IMR-90 (cell line): ENCODE measurements at regions not wholly inside any gene's neighbourhood (a gene's known extent, or its start where the extent isn't known, plus 50 kb on each side); places are given as distances from the start of the nearest gene placed in this dataset.

Experiments used
- ATAC-seq: fragments of 200-7000 bp; cut with Tn5 transposase; 2 replicates; pipeline ENCODE4 v1.9.1; 2020; ENCODE audit warnings: low read depth, mild to moderate bottlenecking, moderate library complexity
- BruUV-seq: library from RNA; stranded (reverse); fragments of 400-500 nt; replicated peaks from 2 replicates; lab custom pipeline; 2021; lab: Mats Ljungman, UMichigan
- CTCF ChIA-PET: fragments of 300-600 bp; formaldehyde crosslinking; extraction: SDS; loops from one replicate; lab custom pipeline; 2021; ENCODE audit warnings: antibody characterized with exemption; lab: Yijun Ruan, JAX
- POLR2A ChIA-PET: fragments of 300-600 bp; sonication (Branson Sonifier 250); formaldehyde crosslinking; loops from one replicate; lab custom pipeline; 2022; ENCODE audit warnings: antibody characterized with exemption; ENCODE audit not compliant: unreplicated experiment; lab: Charles Lee
- DNase-seq: peaks from one replicate; pipeline ENCODE4 v3.0.0; 2013
- H2AFZ ChIP-seq: replicated peaks from 2 replicates; pipeline ENCODE3; 2013; ENCODE audit warnings: low read length, mild to moderate bottlenecking; ENCODE audit not compliant: poor library complexity
- H2AK5ac ChIP-seq: 2 replicates; pipeline ENCODE4 v1.6.1; 2013; ENCODE audit warnings: low read depth, low read length, inconsistent platforms
- H2AK9ac ChIP-seq: replicated peaks from 2 replicates; pipeline ENCODE3; 2013; ENCODE audit warnings: mild to moderate bottlenecking, low read depth, low read length, moderate library complexity; ENCODE audit not compliant: poor library complexity
- H2BK120ac ChIP-seq: 2 replicates; pipeline ENCODE4 v1.6.1; 2013; ENCODE audit warnings: low read depth, low read length, inconsistent platforms
- H2BK15ac ChIP-seq: 3 replicates; pipeline ENCODE4 v1.6.1; 2013; ENCODE audit warnings: low read depth, low read length, inconsistent platforms
- H2BK20ac ChIP-seq: 2 replicates; pipeline ENCODE4 v1.6.1; 2013; ENCODE audit warnings: low read depth, mild to moderate bottlenecking, inconsistent platforms, low read length, moderate library complexity
- H2BK5ac ChIP-seq: 2 replicates; pipeline ENCODE4 v1.6.1; 2013; ENCODE audit warnings: mild to moderate bottlenecking, low read depth, low read length, inconsistent platforms; ENCODE audit not compliant: poor library complexity, severe bottlenecking
- H3K14ac ChIP-seq: replicated peaks from 2 replicates; pipeline ENCODE4 v1.6.1; 2013; ENCODE audit warnings: low read depth, low read length, inconsistent platforms
- H3K18ac ChIP-seq: 2 replicates; pipeline ENCODE4 v1.6.1; 2013; ENCODE audit warnings: low read depth, low read length, control low read depth
- H3K23ac ChIP-seq: 2 replicates; pipeline ENCODE4 v1.6.1; 2013; ENCODE audit warnings: low read depth, low read length, inconsistent platforms
- H3K27ac ChIP-seq: 2 replicates; pipeline ENCODE4 v1.5.1; 2013; ENCODE audit warnings: mild to moderate bottlenecking, control low read depth, low read length; ENCODE audit not compliant: insufficient read depth
- H3K27me3 ChIP-seq: 2 replicates; pipeline ENCODE4 v1.6.1; 2013; ENCODE audit warnings: low read length; ENCODE audit not compliant: control insufficient read depth, insufficient read depth
- H3K36me3 ChIP-seq: 2 replicates; pipeline ENCODE4 v1.6.1; 2013; ENCODE audit warnings: low read length, mixed read lengths; ENCODE audit not compliant: control insufficient read depth, insufficient read depth
- H3K4ac ChIP-seq: 2 replicates; pipeline ENCODE4 v1.6.1; 2013; ENCODE audit warnings: low read depth, low read length, inconsistent platforms
- H3K4me1 ChIP-seq: 2 replicates; pipeline ENCODE4 v1.6.1; 2013; ENCODE audit warnings: low read length, mixed read lengths; ENCODE audit not compliant: control insufficient read depth, insufficient read depth
- H3K4me2 ChIP-seq: 2 replicates; pipeline ENCODE4 v1.6.1; 2013; ENCODE audit warnings: low read depth, mild to moderate bottlenecking, control low read depth, low read length, moderate library complexity
- H3K4me3 ChIP-seq: 2 replicates; pipeline ENCODE4 v1.5.1; 2013; ENCODE audit warnings: low read depth, mild to moderate bottlenecking, control low read depth, low read length, moderate library complexity; ENCODE audit not compliant: insufficient read depth
- H3K56ac ChIP-seq: 2 replicates; pipeline ENCODE4 v1.6.1; 2013; ENCODE audit warnings: low read length, inconsistent platforms; ENCODE audit not compliant: insufficient read depth; ENCODE audit errors: extremely low read depth
- H3K79me1 ChIP-seq, 2 experiments: 2 replicates each; pipeline ENCODE4 v1.6.1; 2013; ENCODE audit warnings: low read length in 2 of 2, inconsistent platforms in 1 of 2, low read depth in 1 of 2
- H3K9ac ChIP-seq: 2 replicates; pipeline ENCODE4 v1.6.1; 2013; ENCODE audit warnings: low read depth, low read length, control low read depth
- H3K9me1 ChIP-seq: 2 replicates; pipeline ENCODE4 v1.6.1; 2013; ENCODE audit warnings: low read length, inconsistent platforms; ENCODE audit not compliant: insufficient read depth
- H3K9me3 ChIP-seq: 2 replicates; pipeline ENCODE4 v1.6.1; 2013; ENCODE audit warnings: low read length; ENCODE audit not compliant: control insufficient read depth, insufficient read depth
- H4K20me1 ChIP-seq: 2 replicates; pipeline ENCODE4 v1.6.1; 2013; ENCODE audit warnings: low read length, inconsistent platforms; ENCODE audit not compliant: insufficient read depth
- H4K5ac ChIP-seq: 2 replicates; pipeline ENCODE4 v1.6.1; 2013; ENCODE audit warnings: mild to moderate bottlenecking, low read depth, low read length, control low read depth
- H4K8ac ChIP-seq, 2 experiments: 2 replicates each; pipeline ENCODE4 v1.6.1; 2013; ENCODE audit warnings: low read depth in 2 of 2, low read length in 2 of 2, control low read depth in 1 of 2, inconsistent platforms in 1 of 2
- H4K91ac ChIP-seq: 2 replicates; pipeline ENCODE4 v1.6.1; 2013; ENCODE audit warnings: low read depth, low read length, inconsistent platforms; ENCODE audit not compliant: insufficient read depth
- BHLHE40 ChIP-seq: fragments of 150-350 bp; IDR thresholded peaks from 2 replicates; pipeline ENCODE4 v1.6.1; 2016; ENCODE audit warnings: mild to moderate bottlenecking, low read depth, low read length
- CEBPB ChIP-seq: IDR thresholded peaks from 2 replicates; pipeline ENCODE4 v1.6.1; 2012; ENCODE audit warnings: low read depth, low read length, improper control_type of control experiment
- CHD1 ChIP-seq: IDR thresholded peaks from 2 replicates; pipeline ENCODE4 v1.6.1; 2012; ENCODE audit warnings: low read depth, low read length, improper control_type of control experiment
- ELK1 ChIP-seq: fragments of 150-350 bp; IDR thresholded peaks from 2 replicates; pipeline ENCODE4 v1.6.1; 2016; ENCODE audit warnings: low read depth, mild to moderate bottlenecking, low read length, moderate library complexity, borderline replicate concordance
- FOS ChIP-seq: fragments of 150-350 bp; IDR thresholded peaks from 2 replicates; pipeline ENCODE4 v1.6.1; 2016; ENCODE audit warnings: low read depth, low read length
- MAFK ChIP-seq: IDR thresholded peaks from 2 replicates; pipeline ENCODE4 v1.6.1; 2012; ENCODE audit warnings: low read depth, low read length, improper control_type of control experiment
- MAZ ChIP-seq: IDR thresholded peaks from 2 replicates; pipeline ENCODE4 v1.6.1; 2012; ENCODE audit warnings: low read depth, mild to moderate bottlenecking, low read length, improper control_type of control experiment, moderate library complexity, borderline replicate concordance
- MXI1 ChIP-seq: IDR thresholded peaks from 2 replicates; pipeline ENCODE4 v1.6.1; 2012; ENCODE audit warnings: low read depth, mild to moderate bottlenecking, low read length, moderate library complexity, borderline replicate concordance
- NFE2L2 ChIP-seq: fragments of 150-350 bp; IDR thresholded peaks from 2 replicates; pipeline ENCODE4 v1.6.1; 2016; ENCODE audit warnings: low read depth, mild to moderate bottlenecking, low read length
- POLR2A ChIP-seq: IDR thresholded peaks from 2 replicates; pipeline ENCODE4 v1.6.1; 2012; ENCODE audit warnings: mild to moderate bottlenecking, low read depth, low read length
- RAD21 ChIP-seq: IDR thresholded peaks from 2 replicates; pipeline ENCODE4 v1.6.1; 2012; ENCODE audit warnings: low read length, improper control_type of control experiment
- RCOR1 ChIP-seq: IDR thresholded peaks from 2 replicates; pipeline ENCODE4 v1.6.1; 2012; ENCODE audit warnings: mild to moderate bottlenecking, low read length, improper control_type of control experiment; ENCODE audit not compliant: insufficient replicate concordance
- RFX5 ChIP-seq: IDR thresholded peaks from 2 replicates; pipeline ENCODE4 v1.8.0; 2012; ENCODE audit warnings: low read depth, mild to moderate bottlenecking, low read length, moderate library complexity
- SMC3 ChIP-seq: fragments of 150-350 bp; IDR thresholded peaks from 2 replicates; pipeline ENCODE4 v1.6.1; 2016; ENCODE audit warnings: low read depth, mild to moderate bottlenecking, antibody characterized with exemption, low read length, moderate library complexity
- WGBS, 2 experiments: methylation state at CpG; one replicate each; pipeline versions ENCODE4 v1.1.5 to v1.1.7; 2013; ENCODE audit warnings: missing lambda C conversion rate in 2 of 2; ENCODE audit not compliant: insufficient read length in 1 of 2; ENCODE audit errors: extremely low coverage in 2 of 2; 5-methylcytosine and 5-hydroxymethylcytosine counted together
- dilution Hi-C: fragments of 300-500 bp; cut with HindIII; formaldehyde crosslinking; loops from one replicate; pipeline ENCODE4 v1.14.3; 2018; ENCODE audit warnings: low sequenced_read_pairs; ENCODE audit not compliant: unreplicated experiment
- in situ Hi-C: fragments of 300-500 bp; cut with MboI; formaldehyde crosslinking; loops from 3 replicates; pipeline ENCODE4 v1.14.3; 2019; ENCODE audit warnings: low sequenced_read_pairs, inconsistent platforms, mixed read lengths
- intact Hi-C: fragments of 100-400 bp; cut with micrococcal nuclease; formaldehyde crosslinking; loops from 2 replicates; pipeline ENCODE4 v1.10.0; 2022
- TF ChIP-seq, protein P1 (sequence below): conservative IDR thresholded peaks from 2 replicates; pipeline ENCODE4 v1.5.1; 2012; ENCODE audit warnings: mild to moderate bottlenecking, low read depth, low read length, improper control_type of control experiment
- TF ChIP-seq, protein P2 (sequence below): fragments of 150-350 bp; IDR thresholded peaks from 2 replicates; pipeline ENCODE4 v1.6.1; 2017; ENCODE audit warnings: mild to moderate bottlenecking, antibody characterized with exemption, low read length, low read depth

DNA sequence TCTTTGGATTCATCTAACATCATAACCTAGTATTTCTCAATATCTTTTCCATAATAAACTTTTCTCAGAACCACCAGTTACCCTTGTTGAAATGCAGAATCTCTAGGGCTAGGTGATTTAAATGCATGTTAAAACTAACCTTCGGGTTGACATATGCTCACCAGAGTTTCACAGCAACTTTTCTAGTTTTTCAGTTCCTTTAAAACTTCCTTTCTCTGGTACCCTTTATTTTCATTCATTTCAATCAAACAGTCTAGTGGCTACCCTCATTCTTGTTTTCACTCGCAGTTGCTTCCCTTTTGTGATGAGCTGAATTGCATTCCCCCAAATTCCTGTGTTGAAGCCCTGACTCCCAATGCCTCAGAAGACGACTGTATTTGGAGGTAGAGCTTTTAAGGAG, 712.8 kb upstream of the CHRM3 start:
- no peak overlapping the region for H2BK5ac ChIP-seq
- POLR2A ChIA-PET = no interaction called here
- H3K9me1 ChIP-seq = no peaks in the 10 kb centered on the region
- no peak overlapping the region for H3K4me2 ChIP-seq
- H3K4me1 ChIP-seq = no peaks in the 10 kb centered on the region
- BruUV-seq = no TSS peak
- no peak overlapping the region for H3K4ac ChIP-seq
- no peak for DNase-seq
- no peak overlapping the region for H4K91ac ChIP-seq
- no peak overlapping the region for H4K8ac ChIP-seq
- H3K79me1 ChIP-seq = no peaks in the 10 kb centered on the region
- ATAC-seq = no peak
- no peak overlapping the region for H3K56ac ChIP-seq
- WGBS, 2 experiments = 100% methylated on average over 1 of the region's 3 CpGs; no CpG with 5 or more reads in 1 of the 2 experiments
- H2AK9ac ChIP-seq = no peak overlapping the region
- no peaks in the 10 kb centered on the region for H3K36me3 ChIP-seq
- H3K23ac ChIP-seq = no peak overlapping the region
- H2BK120ac ChIP-seq = no peak overlapping the region
- no peak overlapping the region for H4K5ac ChIP-seq
- no peak overlapping the region for H2BK20ac ChIP-seq
- no peak overlapping the region for H3K4me3 ChIP-seq
- CTCF ChIA-PET = no interaction called here
- no peak overlapping the region for H3K9ac ChIP-seq
- H3K9me3 ChIP-seq = no peaks in the 10 kb centered on the region
- no peak overlapping the region for H2AK5ac ChIP-seq
- H4K20me1 ChIP-seq = no peaks in the 10 kb centered on the region
- no peak overlapping the region for H3K27ac ChIP-seq
- H3K27me3 ChIP-seq = no peaks in the 10 kb centered on the region
- H3K18ac ChIP-seq = no peak overlapping the region
- intact Hi-C loops = no loop called here
- TF ChIP-seq RAD21 (no peak), MXI1 (no peak), FOS (no peak), RCOR1 (no peak), CHD1 (no peak), MAZ (no peak), MAFK (no peak), RFX5 (no peak), POLR2A (no peak), ELK1 (no peak), CEBPB (no peak), SMC3 (no peak), NFE2L2 (no peak), BHLHE40 (no peak)
- TF ChIP-seq, protein P1, sequence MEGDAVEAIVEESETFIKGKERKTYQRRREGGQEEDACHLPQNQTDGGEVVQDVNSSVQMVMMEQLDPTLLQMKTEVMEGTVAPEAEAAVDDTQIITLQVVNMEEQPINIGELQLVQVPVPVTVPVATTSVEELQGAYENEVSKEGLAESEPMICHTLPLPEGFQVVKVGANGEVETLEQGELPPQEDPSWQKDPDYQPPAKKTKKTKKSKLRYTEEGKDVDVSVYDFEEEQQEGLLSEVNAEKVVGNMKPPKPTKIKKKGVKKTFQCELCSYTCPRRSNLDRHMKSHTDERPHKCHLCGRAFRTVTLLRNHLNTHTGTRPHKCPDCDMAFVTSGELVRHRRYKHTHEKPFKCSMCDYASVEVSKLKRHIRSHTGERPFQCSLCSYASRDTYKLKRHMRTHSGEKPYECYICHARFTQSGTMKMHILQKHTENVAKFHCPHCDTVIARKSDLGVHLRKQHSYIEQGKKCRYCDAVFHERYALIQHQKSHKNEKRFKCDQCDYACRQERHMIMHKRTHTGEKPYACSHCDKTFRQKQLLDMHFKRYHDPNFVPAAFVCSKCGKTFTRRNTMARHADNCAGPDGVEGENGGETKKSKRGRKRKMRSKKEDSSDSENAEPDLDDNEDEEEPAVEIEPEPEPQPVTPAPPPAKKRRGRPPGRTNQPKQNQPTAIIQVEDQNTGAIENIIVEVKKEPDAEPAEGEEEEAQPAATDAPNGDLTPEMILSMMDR = no peak
- TF ChIP-seq, protein P2, sequence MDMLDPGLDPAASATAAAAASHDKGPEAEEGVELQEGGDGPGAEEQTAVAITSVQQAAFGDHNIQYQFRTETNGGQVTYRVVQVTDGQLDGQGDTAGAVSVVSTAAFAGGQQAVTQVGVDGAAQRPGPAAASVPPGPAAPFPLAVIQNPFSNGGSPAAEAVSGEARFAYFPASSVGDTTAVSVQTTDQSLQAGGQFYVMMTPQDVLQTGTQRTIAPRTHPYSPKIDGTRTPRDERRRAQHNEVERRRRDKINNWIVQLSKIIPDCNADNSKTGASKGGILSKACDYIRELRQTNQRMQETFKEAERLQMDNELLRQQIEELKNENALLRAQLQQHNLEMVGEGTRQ = no peak
- in situ Hi-C loops = no loop called here
- H2BK15ac ChIP-seq = no peak overlapping the region
- no peak overlapping the region for H3K14ac ChIP-seq
- no peak overlapping the region for H2AFZ ChIP-seq
- dilution Hi-C loops = no loop called here
